Thoracic aorta (tissue), 2 donors: ENCODE measurements at regions not wholly inside any gene's neighbourhood (a gene's known extent, or its start where the extent isn't known, plus 50 kb on each side); places are given as distances from the start of the nearest gene placed in this dataset.

Experiments used
- ATAC-seq: fragments of 150-250 bp; one replicate; pipeline ENCODE4 v1.8.0; 2017; ENCODE audit warnings: low read depth; ENCODE audit not compliant: insufficient number of reproducible peaks, low FRiP score
- DNase-seq: peaks from one replicate; pipeline ENCODE4 v3.0.0-alpha.2; 2020; ENCODE audit warnings: low spot score
- H3K27ac ChIP-seq, 2 donors: fragments of 200-600 bp; sonication (generic); 1 replicate in 1 of 2; 2 replicates in 1 of 2; pipeline ENCODE4 v1.5.1; 2016; ENCODE audit warnings: mild to moderate bottlenecking in 2 of 2, moderate library complexity in 2 of 2
- H3K27me3 ChIP-seq: fragments of 200-600 bp; sonication (generic); replicated peaks from 2 replicates; pipeline ENCODE4 v1.6.0; 2016; ENCODE audit warnings: mild to moderate bottlenecking; ENCODE audit not compliant: insufficient read depth
- H3K36me3 ChIP-seq: fragments of 200-600 bp; sonication (generic); one replicate; pipeline ENCODE4 v1.5.1; 2016
- H3K4me1 ChIP-seq, 2 donors: fragments of 200-600 bp; sonication (generic); 1 replicate in 1 of 2; 2 replicates in 1 of 2; pipeline versions ENCODE4 v1.5.1 to v1.6.0; 2016; ENCODE audit warnings: low read depth in 2 of 2, mild to moderate bottlenecking in 1 of 2; ENCODE audit not compliant: control insufficient read depth in 1 of 2
- H3K4me3 ChIP-seq: fragments of 200-600 bp; sonication (generic); 2 replicates; pipeline ENCODE4 v1.5.1; 2016; ENCODE audit warnings: mild to moderate bottlenecking
- H3K9me3 ChIP-seq: fragments of 200-600 bp; sonication (generic); 2 replicates; pipeline ENCODE4 v1.5.1; 2016
- CTCF ChIP-seq: fragments of 200-600 bp; sonication (generic); IDR thresholded peaks from one replicate; pipeline ENCODE4 v1.5.1; 2019; ENCODE audit warnings: antibody characterized with exemption

- no peaks in the 10 kb centered on the region for H3K9me3 ChIP-seq
- H3K4me3 ChIP-seq: no peak overlapping the region
- H3K27ac ChIP-seq: no peak overlapping the region
- ATAC-seq (no peak), DNase-seq (no peak)
- H3K4me1 ChIP-seq: peaks cover 0 to 4% of the 10 kb centered on the region in 2 donors
- H3K36me3 ChIP-seq: no peaks in the 10 kb centered on the region
- no peak for TF ChIP-seq CTCF
- no peaks in the 10 kb centered on the region for H3K27me3 ChIP-seq
Measured at GRCh38 chr6:113055061-113055460, 707.9 kb downstream of the RFPL4B start.

GRCh38 chr6:113055998-113056397 is 708.9 kb downstream of the RFPL4B start:
- Histone ChIP-seq H3K36me3 (no peaks in the 10 kb centered on the region), H3K4me3 (no peak overlapping the region), H3K27me3 (no peaks in the 10 kb centered on the region), H3K4me1 (peaks cover 0 to 4% of the 10 kb centered on the region in 2 donors), H3K9me3 (no peaks in the 10 kb centered on the region), H3K27ac (no peak overlapping the region)
- DNase-seq (no peak), ATAC-seq (no peak)
- no peak for TF ChIP-seq CTCF

GRCh38 chr6:113057567-113058053 is 710.5 kb downstream of the RFPL4B start:
- Histone ChIP-seq H3K4me3 (no peak overlapping the region), H3K27me3 (no peaks in the 10 kb centered on the region), H3K27ac (no peak overlapping the region), H3K36me3 (no peaks in the 10 kb centered on the region), H3K4me1 (peaks cover 0 to under 1% of the 10 kb centered on the region in 2 donors), H3K9me3 (no peaks in the 10 kb centered on the region)
- ATAC-seq: no peak
- no peak for DNase-seq
- TF ChIP-seq CTCF: no peak

- Histone ChIP-seq H3K27me3 (no peaks in the 10 kb centered on the region), H3K36me3 (no peaks in the 10 kb centered on the region), H3K9me3 (no peaks in the 10 kb centered on the region), H3K27ac (no peak overlapping the region), H3K4me1 (no peaks in the 10 kb centered on the region), H3K4me3 (no peak overlapping the region)
- ATAC-seq: no peak
- no peak for TF ChIP-seq CTCF
- no peak for DNase-seq
Measured at GRCh38 chr6:113060664-113061063, 713.5 kb downstream of the RFPL4B start.

GRCh38 chr6:113065611-113066010 is 718.5 kb downstream of the RFPL4B start:
- no peak overlapping the region for H3K4me3 ChIP-seq
- ATAC-seq (no peak), DNase-seq (no peak)
- H3K4me1 ChIP-seq: no peaks in the 10 kb centered on the region
- H3K9me3 ChIP-seq: no peaks in the 10 kb centered on the region
- no peak for TF ChIP-seq CTCF
- H3K27ac ChIP-seq: no peak overlapping the region
- no peaks in the 10 kb centered on the region for H3K36me3 ChIP-seq
- no peaks in the 10 kb centered on the region for H3K27me3 ChIP-seq
